ENCODE measurements at regions not wholly inside any gene's neighbourhood (a gene's known extent, or its start where the extent isn't known, plus 50 kb on each side); places are given as distances from the start of the nearest gene placed in this dataset.

GRCh38 chr12:43145481-43145880 lies 406.5 kb downstream of the ADAMTS20 start:
- Histone ChIP-seq H3K9ac (ENCODE audit: low read depth, low read length) (no peak overlapping the region), H3K4me1 (ENCODE audit: insufficient read depth, low read length) (no peaks in the 10 kb centered on the region), H3K36me3 (ENCODE audit: insufficient read depth, low read depth, low read length) (no peaks in the 10 kb centered on the region), H3K27me3 (ENCODE audit: insufficient read depth, low read length) (no peaks in the 10 kb centered on the region), H3K4me3 (ENCODE audit: low read length) (no peak overlapping the region), H3K9me3 (ENCODE audit: insufficient read depth, low read depth, low read length) (no peaks in the 10 kb centered on the region), H3K27ac (ENCODE audit: low read length) (no peak overlapping the region)

- Histone ChIP-seq H3K9ac (ENCODE audit: low read depth, low read length) (no peak overlapping the region), H3K4me1 (ENCODE audit: insufficient read depth, low read length) (no peaks in the 10 kb centered on the region), H3K9me3 (ENCODE audit: insufficient read depth, low read depth, low read length) (no peaks in the 10 kb centered on the region), H3K27ac (ENCODE audit: low read length) (no peak overlapping the region), H3K27me3 (ENCODE audit: insufficient read depth, low read length) (no peaks in the 10 kb centered on the region), H3K4me3 (ENCODE audit: low read length) (no peak overlapping the region), H3K36me3 (ENCODE audit: insufficient read depth, low read depth, low read length) (no peaks in the 10 kb centered on the region)
Observed at GRCh38 chr12:43143278-43143677, 408.7 kb downstream of the ADAMTS20 start.

DNA sequence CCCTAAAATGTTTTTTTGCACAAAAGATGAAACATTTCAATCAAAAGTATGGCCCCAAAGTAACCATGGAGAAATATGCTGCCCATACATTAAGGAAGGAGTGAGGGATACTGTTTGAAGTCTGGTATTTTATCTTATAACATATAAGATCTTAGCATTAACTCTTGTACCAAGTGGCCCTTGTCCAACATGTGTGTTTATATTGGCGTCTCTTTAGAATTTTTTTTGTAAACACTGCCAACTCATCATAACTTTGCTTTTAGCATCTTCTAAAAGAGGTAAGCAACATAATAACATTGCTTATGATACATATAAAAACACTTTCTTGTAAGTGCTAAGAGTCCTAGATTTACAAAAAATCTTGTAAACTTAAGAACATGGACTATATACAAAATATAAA lies 419.7 kb downstream of the ADAMTS20 start:
- Histone ChIP-seq H3K9ac (ENCODE audit: low read depth, low read length) (no peak overlapping the region), H3K27me3 (ENCODE audit: insufficient read depth, low read length) (no peaks in the 10 kb centered on the region), H3K4me3 (ENCODE audit: low read length) (no peak overlapping the region), H3K36me3 (ENCODE audit: insufficient read depth, low read depth, low read length) (no peaks in the 10 kb centered on the region), H3K27ac (ENCODE audit: low read length) (no peak overlapping the region), H3K4me1 (ENCODE audit: insufficient read depth, low read length) (no peaks in the 10 kb centered on the region; the same call in 1 of the 2 replicates), H3K9me3 (ENCODE audit: insufficient read depth, low read depth, low read length) (no peaks in the 10 kb centered on the region; the same call in 1 of the 2 replicates)

- no peak overlapping the region for H3K4me3 ChIP-seq (ENCODE audit: low read length)
- H3K4me1 ChIP-seq (ENCODE audit: insufficient read depth, low read length) = no peaks in the 10 kb centered on the region; the same call in 1 of the 2 replicates
- H3K36me3 ChIP-seq (ENCODE audit: insufficient read depth, low read depth, low read length) = no peaks in the 10 kb centered on the region
- H3K27ac ChIP-seq (ENCODE audit: low read length) = no peak overlapping the region
- H3K9ac ChIP-seq (ENCODE audit: low read depth, low read length) = no peak overlapping the region
- no peaks in the 10 kb centered on the region for H3K27me3 ChIP-seq (ENCODE audit: insufficient read depth, low read length)
- H3K9me3 ChIP-seq (ENCODE audit: insufficient read depth, low read depth, low read length) = no peaks in the 10 kb centered on the region; the same call in 1 of the 2 replicates
Observed at GRCh38 chr12:43131301-43131700, 420.7 kb downstream of the ADAMTS20 start.

DNA sequence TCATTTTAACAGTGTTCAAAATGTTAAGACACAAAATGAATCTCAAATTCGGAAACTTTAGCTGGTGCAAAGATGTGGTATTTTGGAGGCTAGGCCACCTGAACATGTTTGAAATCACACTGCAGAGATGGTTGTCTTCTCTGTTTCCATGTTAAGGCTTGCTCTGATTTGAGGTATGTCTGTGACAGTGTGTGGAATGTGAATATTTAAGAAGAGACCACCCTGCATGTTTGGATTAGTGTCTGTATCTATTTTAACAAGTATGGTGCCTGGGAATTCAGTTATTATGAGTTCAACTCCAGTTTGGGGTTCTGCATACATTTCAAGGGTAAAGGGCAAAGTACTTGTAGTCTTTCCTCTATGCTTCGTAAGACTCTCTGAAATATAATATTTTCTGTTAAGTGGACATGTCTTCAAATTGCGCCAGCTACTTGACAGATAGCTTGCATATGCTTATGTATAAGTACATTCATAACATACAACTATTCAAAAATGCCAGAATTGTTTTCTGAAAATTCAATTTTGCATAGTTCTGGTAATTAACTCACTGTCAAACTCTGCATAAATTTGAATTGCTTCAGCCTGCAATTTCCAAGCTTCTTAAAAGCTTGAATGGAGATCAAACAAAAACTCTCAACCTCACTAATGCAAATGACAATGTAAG lies 424.0 kb downstream of the ADAMTS20 start:
- H3K27me3 ChIP-seq (ENCODE audit: insufficient read depth, low read length) = no peaks in the 10 kb centered on the region
- H3K36me3 ChIP-seq (ENCODE audit: insufficient read depth, low read depth, low read length) = no peaks in the 10 kb centered on the region
- H3K4me3 ChIP-seq (ENCODE audit: low read length) = no peak overlapping the region
- no peaks in the 10 kb centered on the region; the same call in 1 of the 2 replicates for H3K4me1 ChIP-seq (ENCODE audit: insufficient read depth, low read length)
- H3K9ac ChIP-seq (ENCODE audit: low read depth, low read length) = no peak overlapping the region
- no peak overlapping the region for H3K27ac ChIP-seq (ENCODE audit: low read length)
- H3K9me3 ChIP-seq (ENCODE audit: insufficient read depth, low read depth, low read length) = no peaks in the 10 kb centered on the region

GRCh38 chr12:43126652-43127375 lies 425.2 kb downstream of the ADAMTS20 start:
- H3K9ac ChIP-seq (ENCODE audit: low read depth, low read length) = no peak overlapping the region
- H3K27ac ChIP-seq (ENCODE audit: low read length) = no peak overlapping the region
- no peaks in the 10 kb centered on the region for H3K27me3 ChIP-seq (ENCODE audit: insufficient read depth, low read length)
- H3K4me1 ChIP-seq (ENCODE audit: insufficient read depth, low read length) = no peaks in the 10 kb centered on the region; the same call in 1 of the 2 replicates
- H3K9me3 ChIP-seq (ENCODE audit: insufficient read depth, low read depth, low read length) = no peaks in the 10 kb centered on the region
- no peak overlapping the region for H3K4me3 ChIP-seq (ENCODE audit: low read length)
- H3K36me3 ChIP-seq (ENCODE audit: insufficient read depth, low read depth, low read length) = no peaks in the 10 kb centered on the region

- no peak overlapping the region for H3K9ac ChIP-seq (ENCODE audit: low read depth, low read length)
- H3K27me3 ChIP-seq (ENCODE audit: insufficient read depth, low read length) = no peaks in the 10 kb centered on the region
- no peaks in the 10 kb centered on the region for H3K4me1 ChIP-seq (ENCODE audit: insufficient read depth, low read length)
- H3K27ac ChIP-seq (ENCODE audit: low read length) = no peak overlapping the region
- H3K4me3 ChIP-seq (ENCODE audit: low read length) = no peak overlapping the region
- H3K9me3 ChIP-seq (ENCODE audit: insufficient read depth, low read depth, low read length) = no peaks in the 10 kb centered on the region
- H3K36me3 ChIP-seq (ENCODE audit: insufficient read depth, low read depth, low read length) = no peaks in the 10 kb centered on the region
Observed at GRCh38 chr12:43123461-43123860, 428.5 kb downstream of the ADAMTS20 start.

GRCh38 chr12:43120150-43120549 lies 431.9 kb downstream of the ADAMTS20 start:
- no peak overlapping the region for H3K4me3 ChIP-seq (ENCODE audit: low read length)
- no peak overlapping the region for H3K27ac ChIP-seq (ENCODE audit: low read length)
- H3K27me3 ChIP-seq (ENCODE audit: insufficient read depth, low read length) = no peaks in the 10 kb centered on the region
- no peaks in the 10 kb centered on the region for H3K4me1 ChIP-seq (ENCODE audit: insufficient read depth, low read length)
- H3K9ac ChIP-seq (ENCODE audit: low read depth, low read length) = no peak overlapping the region
- H3K36me3 ChIP-seq (ENCODE audit: insufficient read depth, low read depth, low read length) = no peaks in the 10 kb centered on the region
- no peaks in the 10 kb centered on the region for H3K9me3 ChIP-seq (ENCODE audit: insufficient read depth, low read depth, low read length)

DNA sequence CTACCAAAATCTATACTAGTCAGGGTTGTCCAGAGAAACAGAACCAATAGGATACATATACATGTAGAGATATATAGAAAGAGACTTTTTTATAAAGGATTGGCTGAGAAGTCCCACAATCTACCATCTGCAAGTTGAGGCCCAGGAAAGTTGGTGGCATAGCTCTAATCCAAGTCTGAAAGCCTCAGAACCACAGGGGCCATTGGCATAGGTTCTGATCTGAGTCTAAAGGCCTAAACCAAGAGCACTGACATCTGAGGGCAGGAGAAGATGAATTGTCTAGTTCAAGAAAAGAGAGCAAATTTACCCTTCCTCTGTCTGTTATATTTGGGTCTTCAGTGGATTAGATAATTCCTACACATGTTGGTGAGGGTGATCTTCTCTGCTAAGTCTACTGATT lies 433.1 kb downstream of the ADAMTS20 start:
- Histone ChIP-seq H3K9ac (ENCODE audit: low read depth, low read length) (no peak overlapping the region), H3K36me3 (ENCODE audit: insufficient read depth, low read depth, low read length) (no peaks in the 10 kb centered on the region), H3K4me1 (ENCODE audit: insufficient read depth, low read length) (no peaks in the 10 kb centered on the region), H3K27ac (ENCODE audit: low read length) (no peak overlapping the region), H3K4me3 (ENCODE audit: low read length) (no peak overlapping the region), H3K9me3 (ENCODE audit: insufficient read depth, low read depth, low read length) (no peaks in the 10 kb centered on the region), H3K27me3 (ENCODE audit: insufficient read depth, low read length) (no peaks in the 10 kb centered on the region)

- Histone ChIP-seq H3K27me3 (ENCODE audit: insufficient read depth, low read length) (no peaks in the 10 kb centered on the region), H3K9ac (ENCODE audit: low read depth, low read length) (no peak overlapping the region), H3K27ac (ENCODE audit: low read length) (no peak overlapping the region), H3K9me3 (ENCODE audit: insufficient read depth, low read depth, low read length) (no peaks in the 10 kb centered on the region), H3K4me3 (ENCODE audit: low read length) (no peak overlapping the region), H3K36me3 (ENCODE audit: insufficient read depth, low read depth, low read length) (no peaks in the 10 kb centered on the region), H3K4me1 (ENCODE audit: insufficient read depth, low read length) (no peaks in the 10 kb centered on the region)
Observed at GRCh38 chr12:43118234-43118633, 433.8 kb downstream of the ADAMTS20 start.

GRCh38 chr12:43117226-43117930 lies 434.6 kb downstream of the ADAMTS20 start:
- Histone ChIP-seq H3K27ac (ENCODE audit: low read length) (no peak overlapping the region), H3K27me3 (ENCODE audit: insufficient read depth, low read length) (no peaks in the 10 kb centered on the region), H3K4me3 (ENCODE audit: low read length) (no peak overlapping the region), H3K9ac (ENCODE audit: low read depth, low read length) (no peak overlapping the region), H3K4me1 (ENCODE audit: insufficient read depth, low read length) (no peaks in the 10 kb centered on the region), H3K9me3 (ENCODE audit: insufficient read depth, low read depth, low read length) (no peaks in the 10 kb centered on the region), H3K36me3 (ENCODE audit: insufficient read depth, low read depth, low read length) (no peaks in the 10 kb centered on the region)
